ENCODE measurements at regions not wholly inside any gene's neighbourhood (a gene's known extent, or its start where the extent isn't known, plus 50 kb on each side); places are given as distances from the start of the nearest gene placed in this dataset.
"Not testable (repeated sequence)": the region's sequence is repeated elsewhere in the genome, so short reads cannot be mapped to it uniquely, and the experiment has no call there.

DNA sequence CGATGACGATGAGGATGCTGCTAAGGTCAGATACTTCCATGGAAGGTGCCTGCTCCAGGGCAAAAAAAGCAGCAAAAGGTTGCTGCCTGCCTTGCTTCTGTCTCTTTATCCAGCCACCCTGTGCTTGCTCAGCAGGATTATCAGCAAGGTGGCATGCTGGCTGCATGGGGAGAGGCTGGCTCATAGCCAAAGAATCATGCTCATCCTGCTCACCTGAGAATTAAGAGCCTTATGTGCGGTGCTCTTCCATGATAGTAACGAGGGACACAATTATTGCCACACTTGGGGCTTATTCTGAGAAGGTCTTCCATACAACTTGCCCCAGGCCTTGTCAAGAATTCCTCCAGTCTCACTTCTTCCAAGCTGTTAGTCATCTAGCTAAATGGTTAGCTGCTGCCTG is 60.4 kb upstream of the SEC11C start:
- intact Hi-C loops (cut with DNase I), result loop anchor here (5.0 kb wide), 1 partner anchor 297 kb away; no protein-coding TSS in a partner anchor
- Histone ChIP-seq H3K27me3 (no peaks in the 10 kb centered on the region), H3K4me1 (no peaks in the 10 kb centered on the region), H3K36me3 (replicated peaks in 1 of 2; ENCODE audit: insufficient read depth in 1 of 2, low read depth in 2 of 2) (no peaks in the 10 kb centered on the region), H3K4me3 (no peak overlapping the region), H3K9me3 (no peaks in the 10 kb centered on the region), H3K27ac (no peak overlapping the region)
- TF ChIP-seq, protein P1, sequence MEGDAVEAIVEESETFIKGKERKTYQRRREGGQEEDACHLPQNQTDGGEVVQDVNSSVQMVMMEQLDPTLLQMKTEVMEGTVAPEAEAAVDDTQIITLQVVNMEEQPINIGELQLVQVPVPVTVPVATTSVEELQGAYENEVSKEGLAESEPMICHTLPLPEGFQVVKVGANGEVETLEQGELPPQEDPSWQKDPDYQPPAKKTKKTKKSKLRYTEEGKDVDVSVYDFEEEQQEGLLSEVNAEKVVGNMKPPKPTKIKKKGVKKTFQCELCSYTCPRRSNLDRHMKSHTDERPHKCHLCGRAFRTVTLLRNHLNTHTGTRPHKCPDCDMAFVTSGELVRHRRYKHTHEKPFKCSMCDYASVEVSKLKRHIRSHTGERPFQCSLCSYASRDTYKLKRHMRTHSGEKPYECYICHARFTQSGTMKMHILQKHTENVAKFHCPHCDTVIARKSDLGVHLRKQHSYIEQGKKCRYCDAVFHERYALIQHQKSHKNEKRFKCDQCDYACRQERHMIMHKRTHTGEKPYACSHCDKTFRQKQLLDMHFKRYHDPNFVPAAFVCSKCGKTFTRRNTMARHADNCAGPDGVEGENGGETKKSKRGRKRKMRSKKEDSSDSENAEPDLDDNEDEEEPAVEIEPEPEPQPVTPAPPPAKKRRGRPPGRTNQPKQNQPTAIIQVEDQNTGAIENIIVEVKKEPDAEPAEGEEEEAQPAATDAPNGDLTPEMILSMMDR (IDR thresholded peaks at IDR 0.05), result no peak
- TF ChIP-seq POLR2A (IDR thresholded peaks at IDR 0.05), result no peak
- DNase-seq (peak in 1 of 4 donors; percentile 22), ATAC-seq (no peak)
- WGBS, 2 donors, result 81 to 82% methylated on average over 4 of the region's 4 CpGs

DNA sequence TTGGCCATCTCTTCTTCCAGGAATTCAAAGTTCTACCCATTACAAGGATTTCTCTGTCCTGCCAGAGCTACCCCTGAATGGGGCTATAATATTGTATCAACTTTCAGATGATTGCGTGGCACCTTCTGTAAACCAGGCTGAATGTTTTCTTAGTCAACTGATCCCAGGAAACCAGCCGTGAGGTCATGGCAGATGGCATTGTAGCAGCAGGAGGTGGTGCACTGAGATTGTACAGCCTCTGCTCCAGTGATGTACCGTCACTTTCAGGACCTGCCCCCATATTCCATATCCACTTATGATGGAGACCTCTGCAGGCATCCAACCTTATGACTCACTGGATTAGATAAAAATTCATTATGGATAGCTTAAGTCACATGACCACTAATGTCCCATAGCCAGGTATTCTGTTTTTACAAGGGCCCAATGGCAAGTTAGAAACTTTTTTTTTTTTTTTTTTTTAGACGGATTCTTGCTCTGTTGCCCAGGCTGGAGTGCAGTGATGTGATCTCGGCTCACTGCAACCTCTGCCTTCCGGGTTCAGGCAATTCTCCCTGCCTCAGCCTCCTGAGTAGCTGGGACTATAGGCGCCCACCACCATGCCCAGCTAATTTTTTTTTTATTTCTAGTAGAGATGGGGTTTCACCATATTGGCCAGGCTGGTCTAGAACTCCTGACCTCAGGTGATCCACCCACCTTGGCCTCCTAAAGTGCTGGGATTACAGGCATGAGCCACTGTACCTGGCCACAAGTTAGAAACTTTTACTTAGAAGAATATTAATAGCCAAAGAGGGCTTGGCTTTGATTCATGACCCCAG is 59.8 kb upstream of the SEC11C start:
- not testable (repeated sequence) for H3K4me1 ChIP-seq; H3K9me3 ChIP-seq; H3K27ac ChIP-seq; H3K36me3 ChIP-seq (replicated peaks in 1 of 2; ENCODE audit: insufficient read depth in 1 of 2, low read depth in 2 of 2); DNase-seq; ATAC-seq; H3K4me3 ChIP-seq; H3K27me3 ChIP-seq
- intact Hi-C loops (cut with DNase I), result loop anchor here (5.0 kb wide), 1 partner anchor 298 kb away; no protein-coding TSS in a partner anchor
- WGBS, 2 donors, result 79 to 81% methylated on average over 7 of the region's 7 CpGs

DNA sequence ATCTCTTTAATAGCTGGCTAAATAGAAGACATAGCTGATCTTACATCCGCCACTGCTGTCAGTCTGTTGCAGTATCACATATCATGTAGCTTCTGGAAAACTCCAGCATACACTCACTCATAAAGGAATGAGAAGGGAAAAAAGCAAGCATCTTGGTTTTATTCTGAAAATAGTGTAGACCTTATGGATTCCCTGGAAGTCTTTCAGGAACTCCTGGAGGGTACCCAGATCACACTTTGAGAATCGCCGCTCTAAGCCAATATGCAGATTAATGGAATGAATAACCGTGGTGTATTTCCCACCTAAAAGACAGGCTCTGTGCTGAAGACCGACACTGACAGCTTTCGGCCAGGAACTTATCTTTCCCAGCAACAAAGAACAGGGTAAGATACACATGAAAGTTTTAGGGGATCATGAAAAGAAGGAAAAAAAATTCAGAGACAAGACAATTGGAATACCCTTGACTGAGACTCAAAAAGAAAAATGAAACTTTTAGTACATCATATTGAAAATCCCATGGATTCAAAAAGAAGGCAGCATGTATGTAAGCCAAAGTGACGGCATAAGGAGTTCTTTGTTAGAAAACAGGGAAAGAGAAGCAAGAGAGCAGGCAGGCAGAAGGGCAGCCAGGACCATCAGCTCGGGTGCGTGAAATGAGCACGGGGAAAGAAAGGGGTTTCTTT is 56.4 kb upstream of the SEC11C start:
- Histone ChIP-seq H3K9me3 (no peaks in the 10 kb centered on the region), H3K36me3 (replicated peaks in 1 of 2; ENCODE audit: insufficient read depth in 1 of 2, low read depth in 2 of 2) (no peaks in the 10 kb centered on the region), H3K4me3 (no peak overlapping the region), H3K4me1 (no peaks in the 10 kb centered on the region), H3K27me3 (no peaks in the 10 kb centered on the region), H3K27ac (no peak overlapping the region)
- intact Hi-C loops (cut with DNase I), result no loop called here
- ATAC-seq (no peak), DNase-seq (no peak)
- TF ChIP-seq POLR2A (IDR thresholded peaks at IDR 0.05), result no peak
- TF ChIP-seq, protein P1 (IDR thresholded peaks at IDR 0.05), result no peak
- WGBS, 2 donors, result 51 to 54% methylated on average over 10 of the region's 10 CpGs

- H3K4me3 ChIP-seq, result no peak overlapping the region
- no peaks in the 10 kb centered on the region for H3K9me3 ChIP-seq
- H3K36me3 ChIP-seq (replicated peaks in 1 of 2; ENCODE audit: insufficient read depth in 1 of 2, low read depth in 2 of 2), result no peaks in the 10 kb centered on the region
- H3K4me1 ChIP-seq, result no peaks in the 10 kb centered on the region
- TF ChIP-seq POLR2A (IDR thresholded peaks at IDR 0.05), result no peak
- TF ChIP-seq, protein P1 (IDR thresholded peaks at IDR 0.05), result no peak
- DNase-seq, result no peak
- WGBS, 2 donors, result 69 to 80% methylated on average over 3 of the region's 3 CpGs
- no peak for ATAC-seq
- no peaks in the 10 kb centered on the region for H3K27me3 ChIP-seq
- intact Hi-C loops (cut with DNase I), result no loop called here
- H3K27ac ChIP-seq, result no peak overlapping the region
Measured at GRCh38 chr18:59085126-59085794, 54.4 kb upstream of the SEC11C start.

- Histone ChIP-seq H3K36me3 (replicated peaks in 1 of 2; ENCODE audit: insufficient read depth in 1 of 2, low read depth in 2 of 2) (no peaks in the 10 kb centered on the region), H3K27ac (no peak overlapping the region), H3K4me1 (no peaks in the 10 kb centered on the region), H3K4me3 (no peak overlapping the region), H3K27me3 (no peaks in the 10 kb centered on the region), H3K9me3 (no peaks in the 10 kb centered on the region)
- DNase-seq (no peak), ATAC-seq (no peak)
- TF ChIP-seq, protein P1 (IDR thresholded peaks at IDR 0.05), result no peak
- TF ChIP-seq POLR2A (IDR thresholded peaks at IDR 0.05), result no peak
- intact Hi-C loops (cut with DNase I), result no loop called here
- WGBS, 2 donors, result 19 to 22% methylated on average over 1 of the region's 1 CpG
Measured at GRCh38 chr18:59085797-59086196, 53.9 kb upstream of the SEC11C start.

Data from body of pancreas (tissue), 4 donors.